ENCODE measurements at regions not wholly inside any gene's neighbourhood (a gene's known extent, or its start where the extent isn't known, plus 50 kb on each side); places are given as distances from the start of the nearest gene placed in this dataset.

GRCh38 chr5:68542207-68542606, 326.7 kb downstream of the PIK3R1 start:
- no peak overlapping the region for H3K27ac ChIP-seq (ENCODE audit: extremely low read length, insufficient read depth, low read length)
- H3K4me3 ChIP-seq (replicated peaks in 1 of 3; ENCODE audit: insufficient read depth in 1 of 3, low read depth in 2 of 3, low read length in 3 of 3) = no peak overlapping the region
- 0% methylated on average over 1 of the region's 1 CpG for WGBS (ENCODE audit: low lambda C conversion rate)
- no peaks in the 10 kb centered on the region for H3K36me3 ChIP-seq (replicated peaks in 1 of 2; ENCODE audit: control insufficient read depth in 1 of 2, insufficient read depth in 2 of 2, low read length in 2 of 2)
- DNase-seq (ENCODE audit: low spot score) = no peak
- no peak overlapping the region for H2AFZ ChIP-seq (ENCODE audit: low read length)
- no peaks in the 10 kb centered on the region for H4K20me1 ChIP-seq (ENCODE audit: insufficient read depth, low read length)
- intact Hi-C loops (cut with micrococcal nuclease; ENCODE audit: unreplicated experiment) (no loop called here), in situ Hi-C loops (cut with HindIII; ENCODE audit: extremely low pct_ligation_motif_present, low pct_unique_long_range_greater_than_20kb) (no loop called here)
- no TSS peak for BruUV-seq (replicated peaks)
- H3K4me1 ChIP-seq (ENCODE audit: insufficient read depth, low read length) = no peaks in the 10 kb centered on the region
- H3K9ac ChIP-seq (ENCODE audit: insufficient read depth, low read depth, low read length) = no peak overlapping the region
- H3K79me2 ChIP-seq (ENCODE audit: insufficient read depth, low read length) = no peaks in the 10 kb centered on the region
- ChIA-PET POLR2A (no interaction called here), CTCF (ENCODE audit: low intra/inter-chr PET ratio, low total read pairs) (no interaction called here)
- ATAC-seq = no peak
- no peak for FAIRE-seq
- no peak overlapping the region for H3K4me2 ChIP-seq (ENCODE audit: low read depth, low read length)
- H3K9me3 ChIP-seq (ENCODE audit: low read length) = no peaks in the 10 kb centered on the region
- H3K27me3 ChIP-seq (ENCODE audit: control insufficient read depth in 1 of 2, insufficient read depth in 2 of 2, low read length in 2 of 2) = peaks cover 0 to 11% of the 10 kb centered on the region in 2 experiments; a peak in 2 of 5 replicates
- TF ChIP-seq JDP2 (CRISPR knock-in tag; IDR thresholded peaks at IDR 0.05; ENCODE audit: borderline replicate concordance) = no peak
- no peak for TF ChIP-seq ZNF230 (CRISPR knock-in tag; IDR thresholded peaks at IDR 0.05)
- TF ChIP-seq REL (CRISPR knock-in tag; conservative IDR thresholded peaks at IDR 0.05) = no peak
- TF ChIP-seq TIGD3 (CRISPR knock-in tag; IDR thresholded peaks at IDR 0.05; ENCODE audit: borderline replicate concordance) = no peak
- TF ChIP-seq SP140L (CRISPR knock-in tag; IDR thresholded peaks at IDR 0.05; ENCODE audit: borderline replicate concordance) = no peak
- no peak for TF ChIP-seq TFDP2 (CRISPR knock-in tag; IDR thresholded peaks at IDR 0.05)
- TF ChIP-seq ZNF83 (CRISPR knock-in tag; IDR thresholded peaks at IDR 0.05; ENCODE audit: borderline replicate concordance) = no peak
- TF ChIP-seq SKIL (CRISPR knock-in tag; IDR thresholded peaks at IDR 0.05; ENCODE audit: borderline replicate concordance) = no peak
- no peak for TF ChIP-seq ZNF7 (CRISPR knock-in tag; IDR thresholded peaks at IDR 0.05)
- TF ChIP-seq BCLAF1 (IDR thresholded peaks at IDR 0.05) = no peak
- TF ChIP-seq NFRKB (IDR thresholded peaks at IDR 0.05) = no peak
- TF ChIP-seq ZNF317 (CRISPR knock-in tag; IDR thresholded peaks at IDR 0.05) = no peak
- no peak for TF ChIP-seq ELF1 (CRISPR knock-in tag; IDR thresholded peaks at IDR 0.05)

All from HepG2 (cell line).